ENCODE measurements at regions not wholly inside any gene's neighbourhood (a gene's known extent, or its start where the extent isn't known, plus 50 kb on each side); places are given as distances from the start of the nearest gene placed in this dataset.
"Not testable (repeated sequence)": the region's sequence is repeated elsewhere in the genome, so short reads cannot be mapped to it uniquely, and the experiment has no call there.

- no peak for DNase-seq
Measured at GRCh38 chr11:86144846-86145245, 76.0 kb upstream of the PICALM start.

DNA sequence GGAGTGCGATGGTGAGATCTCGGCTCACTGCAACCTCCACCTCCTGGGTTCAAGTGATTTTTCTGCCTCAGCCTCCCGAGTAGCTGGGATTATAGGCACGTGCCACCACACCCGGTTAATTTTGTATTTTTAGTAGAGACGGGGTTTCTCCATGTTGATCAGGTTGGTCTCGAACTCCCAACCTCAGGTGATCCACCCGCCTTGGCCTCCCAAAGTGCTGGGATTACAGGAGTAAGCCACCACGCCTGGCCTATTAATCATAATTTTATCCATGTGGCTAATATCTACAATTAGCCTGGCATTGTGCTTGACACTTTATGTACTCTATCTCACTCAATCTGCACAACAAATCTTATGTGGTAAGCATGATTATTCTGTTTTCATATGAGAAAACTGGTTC, 75.2 kb upstream of the PICALM start:
- DNase-seq = not testable (repeated sequence)

DNA sequence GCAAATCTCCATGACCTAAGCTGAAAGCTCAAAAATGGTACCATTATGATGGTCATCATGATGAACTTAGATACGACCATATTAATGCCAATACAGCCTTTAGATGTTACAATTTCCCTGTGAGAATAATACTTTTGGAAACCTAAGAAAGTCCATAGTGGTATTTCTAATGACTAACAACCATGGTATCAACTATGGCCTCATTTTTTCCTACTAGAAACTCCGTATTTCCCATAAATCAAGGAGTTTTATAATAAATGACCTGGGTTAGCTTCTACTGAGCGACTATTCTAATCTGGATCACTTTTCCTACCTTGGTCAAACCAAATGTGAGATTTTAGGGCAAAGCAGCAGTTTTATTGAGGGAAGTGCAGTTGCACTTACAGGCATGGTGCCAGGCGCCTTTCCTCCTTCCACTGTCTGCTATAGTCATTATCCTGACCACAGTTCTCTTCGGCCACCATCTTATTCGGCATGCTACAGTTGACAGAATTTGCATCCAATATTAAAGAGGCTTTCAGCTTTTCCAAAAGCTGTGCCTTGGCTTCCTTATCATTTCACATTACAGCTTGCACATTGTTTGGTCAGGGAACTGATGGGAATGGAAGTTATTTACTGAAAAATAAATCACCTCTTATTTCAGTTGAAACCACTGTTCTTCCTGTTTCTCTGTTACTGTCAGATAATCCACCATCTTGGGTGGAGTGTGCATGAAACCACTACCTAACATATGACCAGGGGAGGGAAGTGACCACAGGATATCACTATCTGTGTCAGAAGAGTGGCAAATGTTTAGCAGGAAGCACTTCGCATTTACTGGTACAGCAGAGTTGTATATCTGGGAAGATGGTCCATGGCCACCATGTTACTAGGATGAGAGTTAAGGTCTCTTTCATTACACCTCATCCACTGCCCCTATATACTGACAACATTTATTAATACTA, 74.5 kb upstream of the PICALM start:
- no peak for DNase-seq

DNA sequence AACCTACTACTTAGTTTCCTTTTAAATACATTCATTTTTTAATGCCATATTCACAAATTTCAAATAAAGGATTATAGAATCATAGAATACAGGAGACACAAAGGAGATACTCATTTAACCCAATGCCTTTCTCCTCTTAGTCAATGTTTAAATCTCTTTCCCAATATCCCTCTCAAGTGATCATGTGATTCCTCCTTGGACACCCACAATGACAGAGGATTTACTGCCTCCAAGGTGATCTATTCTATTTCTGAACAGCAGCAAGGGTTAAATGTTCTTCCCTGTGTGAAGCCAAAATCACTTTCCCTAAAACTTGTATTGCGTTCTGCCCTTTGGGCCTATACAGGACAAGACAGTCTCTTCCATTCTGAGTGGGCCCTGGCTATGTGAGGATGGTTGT, 73.3 kb upstream of the PICALM start:
- DNase-seq = no peak

DNA sequence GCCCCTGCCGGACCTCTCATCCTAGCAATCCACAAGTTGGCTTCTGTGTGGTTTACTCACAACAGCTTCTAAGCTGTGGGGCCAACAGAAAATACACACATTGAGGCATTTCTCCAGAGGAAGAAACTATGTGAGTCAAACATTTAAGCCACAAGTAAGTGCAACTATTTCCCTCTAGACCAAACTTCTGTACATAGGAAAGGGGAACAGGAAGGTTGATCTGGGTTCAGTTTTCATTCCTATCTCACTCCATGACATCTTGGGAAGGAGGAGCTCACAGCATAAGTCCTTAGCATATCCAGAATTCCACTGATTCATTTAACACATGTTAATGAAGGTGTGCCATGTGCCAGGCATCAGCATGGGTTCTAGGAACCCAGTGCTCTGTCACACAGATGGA, 72.8 kb upstream of the PICALM start:
- no peak for DNase-seq

GRCh38 chr11:86140334-86140990, 71.6 kb upstream of the PICALM start:
- no peak for DNase-seq

DNA sequence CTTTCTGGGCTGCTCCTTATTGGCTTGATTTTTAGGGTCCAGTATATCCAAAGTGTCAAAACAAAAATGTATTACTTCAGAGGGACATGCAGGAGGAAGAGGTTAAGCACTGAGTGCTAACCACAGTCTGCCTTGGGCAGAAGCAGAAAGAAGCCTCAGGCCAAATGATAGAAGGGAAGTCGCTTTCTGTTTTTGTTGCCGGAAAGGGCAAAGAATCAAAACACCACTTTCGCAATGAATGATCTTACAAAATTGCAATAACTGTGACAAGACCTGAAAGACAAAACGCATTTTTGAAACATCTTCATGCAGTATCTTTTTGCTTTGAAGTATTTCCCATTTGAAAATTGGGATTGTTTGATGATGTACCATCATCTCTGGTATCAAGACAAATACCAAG, 70.1 kb upstream of the PICALM start:
- DNase-seq = no peak

DNA sequence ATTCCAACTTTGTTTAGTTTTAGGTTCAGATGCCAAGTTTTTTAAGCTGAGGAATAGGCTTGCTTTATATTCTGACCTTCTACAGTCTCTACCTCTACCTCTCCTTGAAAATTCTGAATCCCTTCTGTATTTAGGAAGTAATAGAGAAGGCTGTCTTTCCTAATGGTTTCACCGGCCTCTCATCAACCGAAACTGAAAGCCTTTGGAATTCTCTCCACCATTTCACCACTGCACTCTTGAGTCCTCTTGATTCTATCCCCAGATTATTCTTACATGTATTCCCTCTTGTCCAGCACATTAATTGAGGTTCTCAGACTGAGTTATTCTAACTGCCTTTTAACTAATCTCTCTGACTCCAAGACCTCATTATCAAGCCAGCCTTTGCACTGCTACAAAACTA, 67.7 kb upstream of the PICALM start:
- no peak for DNase-seq

GRCh38 chr11:86135319-86135714, 66.4 kb upstream of the PICALM start:
- no peak for DNase-seq

DNA sequence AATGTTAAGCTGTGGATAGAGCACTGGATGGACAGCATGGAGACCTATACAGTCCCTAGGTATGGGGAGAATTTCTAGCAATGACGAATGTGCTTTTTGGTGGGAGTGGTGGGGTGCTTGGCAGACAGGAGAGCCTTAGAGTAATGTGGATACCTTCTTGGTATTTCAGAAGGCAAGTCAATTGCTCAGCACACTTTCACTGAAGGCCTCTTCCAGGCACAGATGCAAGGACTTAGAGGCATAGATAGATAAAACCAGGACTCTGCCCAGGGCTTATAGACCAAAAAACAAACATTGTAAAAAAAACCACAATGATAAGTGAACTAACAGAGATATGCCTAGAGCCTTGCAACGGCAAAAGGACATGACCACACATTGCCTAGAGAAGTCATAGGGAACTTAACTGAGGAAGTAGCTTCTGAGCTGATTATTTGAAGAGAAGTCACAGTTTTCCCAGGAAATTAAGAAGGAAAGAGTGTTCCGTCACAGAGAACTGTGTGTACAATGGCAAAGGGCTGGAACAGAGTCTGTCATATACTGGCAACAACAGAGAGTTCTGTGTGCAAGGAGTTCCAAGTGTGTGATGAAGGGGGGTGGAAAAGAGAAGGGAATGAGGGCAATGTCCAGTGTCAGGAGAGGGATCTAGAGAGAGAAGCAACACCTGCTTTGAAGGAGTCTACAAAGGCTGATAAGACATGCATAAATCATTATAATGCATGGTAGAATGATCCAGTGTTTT, 65.9 kb upstream of the PICALM start:
- no peak for DNase-seq

GRCh38 chr11:86132667-86133249, 63.9 kb upstream of the PICALM start:
- no peak for DNase-seq

DNA sequence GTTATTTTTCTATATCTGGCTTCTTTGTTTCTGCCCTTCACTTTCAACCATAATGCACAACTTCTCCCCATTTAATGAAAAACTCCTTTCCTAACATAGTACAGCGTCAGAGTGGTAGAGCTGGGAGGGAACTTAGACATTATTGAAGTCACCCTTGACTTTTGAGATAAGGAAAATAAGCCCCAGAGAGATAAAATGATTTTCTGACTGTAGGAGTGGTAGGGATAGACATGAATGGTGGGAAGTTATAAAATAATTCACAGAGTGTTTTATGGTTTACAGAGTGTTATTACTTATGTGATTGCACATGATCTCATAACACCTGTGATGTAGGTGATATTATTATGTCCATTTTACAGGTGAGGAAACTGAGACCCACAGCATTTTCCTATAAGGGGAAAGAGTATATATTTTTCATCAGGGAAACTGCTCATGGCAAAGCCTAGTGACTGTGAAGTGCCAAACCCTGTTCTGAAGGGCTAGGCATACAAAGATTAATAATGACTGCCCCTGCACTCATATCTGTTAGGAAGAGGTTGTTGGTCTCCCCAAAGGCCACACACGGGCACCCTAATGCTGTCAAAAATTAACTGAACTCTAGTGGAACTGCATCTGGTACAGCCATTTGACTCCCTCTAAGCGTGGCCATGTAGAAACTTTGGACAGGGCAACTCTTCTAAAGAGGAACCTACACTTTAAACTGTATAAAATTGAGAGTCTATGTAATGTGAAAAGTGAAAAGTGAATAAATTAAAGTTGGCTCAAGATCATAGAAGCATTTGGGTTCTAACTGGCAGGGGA, 61.1 kb upstream of the PICALM start:
- no peak for DNase-seq

DNA sequence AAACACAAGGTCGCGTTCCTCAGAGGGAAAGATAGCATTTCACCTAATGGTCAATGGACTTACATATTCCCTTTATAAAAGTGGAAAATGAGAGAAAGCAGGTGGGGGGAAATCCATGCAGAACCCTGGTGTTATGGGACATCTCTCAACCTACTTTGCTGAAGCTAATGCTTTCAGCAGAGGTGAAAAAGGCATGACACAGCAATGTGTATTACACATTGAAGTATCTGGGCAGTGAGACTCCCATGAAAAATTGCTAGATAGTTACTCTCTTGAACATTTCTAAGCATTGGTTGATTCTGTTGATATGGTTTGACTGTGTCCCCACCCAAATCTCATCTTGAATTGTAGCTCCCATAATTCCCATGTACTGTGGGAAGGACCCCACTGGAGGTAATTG, 60.0 kb upstream of the PICALM start:
- no peak for DNase-seq

GRCh38 chr11:86126862-86127261, 58.0 kb upstream of the PICALM start:
- no peak for DNase-seq

DNA sequence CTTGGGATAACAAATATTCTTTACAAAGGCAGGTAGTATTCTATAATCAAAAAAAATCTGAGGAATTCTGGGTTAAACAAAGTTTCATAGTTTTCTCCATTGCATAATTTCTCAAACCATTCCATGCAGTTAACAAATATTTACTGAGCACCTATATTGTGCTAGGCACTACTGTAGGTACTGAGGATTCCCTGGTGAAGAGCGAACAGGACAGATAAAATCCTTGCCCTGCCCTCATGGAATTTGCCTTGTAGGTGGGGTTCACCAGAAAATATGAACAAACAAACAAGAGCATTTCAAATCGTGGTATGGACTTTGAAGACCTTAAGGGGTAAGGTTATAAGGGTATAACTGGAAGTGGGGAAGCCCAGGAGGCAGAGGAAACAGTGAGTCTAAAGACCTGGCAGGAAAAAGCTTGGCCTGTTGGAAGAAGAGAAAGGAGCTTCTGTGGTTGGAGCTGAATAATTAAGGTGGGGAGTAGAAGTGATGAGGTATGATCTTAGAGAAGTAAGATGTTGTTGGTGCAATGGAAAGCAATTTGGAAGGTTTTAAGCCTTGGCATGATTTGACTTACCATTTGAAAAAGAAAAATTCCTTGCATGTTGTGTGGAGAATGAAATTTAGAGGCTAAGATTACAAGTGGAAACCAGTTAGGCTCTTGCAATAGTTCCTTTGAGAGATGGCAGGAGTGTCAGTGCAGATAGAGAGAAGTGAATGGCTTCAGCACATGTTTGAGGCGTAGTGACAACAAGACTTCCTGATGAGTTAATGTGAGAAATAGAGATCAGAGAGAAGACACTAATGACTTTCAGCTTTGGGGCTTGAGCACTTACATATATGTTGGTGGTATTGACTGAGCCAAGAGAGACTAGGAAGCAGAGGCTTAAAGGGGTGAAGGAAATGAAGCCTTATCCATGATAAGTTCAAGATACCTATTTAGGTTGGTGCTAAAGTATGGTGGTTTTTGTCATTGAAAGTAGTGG, 55.7 kb upstream of the PICALM start:
- no peak for DNase-seq

DNA sequence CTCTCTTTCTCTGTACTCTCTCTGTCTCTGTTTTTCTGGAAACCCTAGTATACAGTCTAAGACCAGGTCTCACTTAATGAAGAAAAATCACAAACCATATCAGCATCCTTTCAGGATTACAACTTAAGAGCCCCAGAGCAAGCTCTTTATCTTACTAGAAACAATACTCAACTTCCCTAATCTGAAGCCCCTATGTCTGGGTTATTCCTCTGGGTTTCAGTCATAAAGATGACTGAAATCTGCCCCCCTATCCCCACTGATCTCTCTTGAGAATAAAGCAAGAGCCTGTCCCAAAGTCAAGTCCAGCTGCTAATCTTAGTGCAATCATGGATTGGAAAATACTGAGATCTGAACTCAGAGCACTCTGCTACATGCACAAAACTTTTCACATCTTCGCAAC, 53.9 kb upstream of the PICALM start:
- DNase-seq = no peak

DNA sequence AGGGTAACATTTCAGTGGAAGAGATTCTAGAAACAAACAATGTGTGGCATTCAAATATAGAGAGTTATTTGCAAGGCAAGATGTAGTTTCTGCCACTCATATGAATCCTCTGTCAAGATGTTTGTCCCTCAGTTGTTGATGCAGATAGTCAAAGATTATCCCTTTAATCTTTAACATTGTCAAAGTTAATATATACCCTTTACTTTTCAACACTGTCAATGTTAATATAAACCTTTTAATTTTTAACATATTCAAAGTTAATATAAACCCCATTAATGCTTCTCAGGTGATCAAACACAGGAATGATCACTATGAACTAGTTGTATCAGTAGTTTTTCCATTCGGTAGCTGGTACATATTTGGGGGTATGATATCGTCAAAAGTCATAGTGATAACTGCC, 51.9 kb upstream of the PICALM start:
- DNase-seq = no peak

DNA sequence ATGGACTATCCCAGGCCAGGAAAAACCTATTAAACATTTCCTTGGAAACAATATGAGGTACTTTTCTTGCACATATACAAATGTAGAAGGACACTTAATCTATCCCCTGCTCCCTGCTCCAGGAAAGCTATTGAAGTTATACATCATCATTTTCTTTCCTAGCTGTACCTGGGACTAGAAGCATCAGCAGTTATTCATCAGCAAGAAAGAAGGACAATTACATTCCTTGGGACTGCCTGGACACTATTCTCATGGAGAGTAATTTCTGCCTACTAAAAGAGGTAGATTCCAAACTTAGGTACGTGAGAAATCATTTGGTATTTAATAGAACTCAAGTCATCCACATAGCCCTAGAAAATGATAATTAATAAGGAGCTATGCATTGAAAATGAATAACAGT, 51.0 kb upstream of the PICALM start:
- DNase-seq = no peak

DNA sequence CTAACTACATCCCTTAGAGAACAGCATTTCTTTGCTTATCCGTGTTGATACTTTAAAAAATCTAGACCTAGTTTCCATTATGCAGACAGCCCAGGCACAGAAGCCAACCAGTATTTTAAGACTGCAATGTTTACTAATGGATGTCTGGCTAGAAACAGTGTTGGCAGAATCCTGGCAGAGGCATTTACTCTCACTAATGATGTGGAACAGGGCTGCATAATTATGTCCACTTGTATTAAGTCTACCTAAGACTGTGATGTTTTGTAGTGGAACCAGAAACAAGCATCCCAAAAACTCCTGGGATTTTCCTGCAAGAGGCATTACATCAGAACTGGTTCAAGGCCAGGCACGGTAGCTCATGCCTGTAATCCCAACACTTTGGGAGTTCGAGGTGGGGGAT, 50.2 kb upstream of the PICALM start:
- DNase-seq = no peak

All from amniotic stem cell (primary cell).